HCT116 (cell line): ENCODE measurements at regions not wholly inside any gene's neighbourhood (a gene's known extent, or its start where the extent isn't known, plus 50 kb on each side); places are given as distances from the start of the nearest gene placed in this dataset.

Source experiments
- ATAC-seq: fragments of 200-7000 bp; cut with Tn5 transposase; 2 replicates; pipeline ENCODE4 v1.9.1; 2020; ENCODE audit warnings: mild to moderate bottlenecking, moderate library complexity
- BruUV-seq: library from RNA; stranded (reverse); fragments of 400-500 nt; replicated peaks from 2 replicates; lab custom pipeline; 2021; lab: Mats Ljungman, UMichigan
- CTCF ChIA-PET: fragments of 300-600 bp; sonication (Branson Sonifier 250); formaldehyde crosslinking; loops from one replicate; lab custom pipeline; 2021; ENCODE audit warnings: antibody characterized with exemption; lab: Charles Lee
- POLR2A ChIA-PET: fragments of 300-600, 350-600 bp; sonication (Branson Sonifier 250); formaldehyde crosslinking; loops from one replicate; lab custom pipeline; 2021; ENCODE audit warnings: antibody characterized with exemption; lab: Charles Lee
- RAD21 ChIA-PET, 2 experiments: fragments of 300-600 bp; sonication (Branson Sonifier 250); formaldehyde crosslinking; loops; one replicate each; lab custom pipeline; 2023; ENCODE audit warnings: low total read pairs in 2 of 2; ENCODE audit not compliant: uncharacterized antibody in 2 of 2, unreplicated experiment in 2 of 2, low non-redundant PET in 1 of 2; lab: Charles Lee
- DNase-seq: peaks from one replicate; pipeline ENCODE4 v3.0.0-alpha.2; 2010; ENCODE audit warnings: low read depth, low spot score
- H2AFZ ChIP-seq: fragments of 200-600 bp; shearing (Covaris generic), sonication (generic); 2 replicates; pipeline ENCODE4 v1.6.1; 2017; ENCODE audit warnings: low read depth, mixed run types, mixed read lengths, antibody characterized with exemption, low read length; ENCODE audit not compliant: poor library complexity, severe bottlenecking
- H3K27ac ChIP-seq: 2 replicates; pipeline ENCODE4 v1.5.1; 2012; ENCODE audit warnings: low read depth, low read length
- H3K27me3 ChIP-seq: fragments of 200-600 bp; sonication (generic); 2 replicates; pipeline ENCODE4 v1.6.1; 2016; ENCODE audit warnings: mixed run types, low read length, mixed read lengths; ENCODE audit not compliant: insufficient read depth
- H3K36me3 ChIP-seq, 2 experiments: fragments of 200-500 bp in 1 of 2; fragments of 200-600 bp in 1 of 2; sonication (Bioruptor generic) in 1 of 2; sonication (generic) in 1 of 2; 2 replicates each; pipeline versions ENCODE4 v1.5.1 to v1.6.1; 2014 to 2016; ENCODE audit warnings: low read length in 2 of 2, inconsistent platforms in 1 of 2, mixed read lengths in 1 of 2, mixed run types in 1 of 2; ENCODE audit not compliant: insufficient read depth in 2 of 2, control insufficient read depth in 1 of 2
- H3K4me1 ChIP-seq, 2 experiments: fragments of 200-600 bp in 1 of 2; sonication (generic) in 1 of 2; 2 replicates each; pipeline versions ENCODE4 v1.5.1 to v1.6.1; 2012 to 2017; ENCODE audit warnings: low read length in 2 of 2, inconsistent platforms in 1 of 2, mild to moderate bottlenecking in 1 of 2, mixed read lengths in 1 of 2, mixed run types in 1 of 2, moderate library complexity in 1 of 2; ENCODE audit not compliant: insufficient read depth in 2 of 2, control insufficient read depth in 1 of 2
- H3K4me2 ChIP-seq: fragments of 200-600 bp; sonication (generic); 2 replicates; pipeline ENCODE4 v1.6.1; 2017; ENCODE audit warnings: mixed run types, low read length, mixed read lengths
- H3K4me3 ChIP-seq, 2 experiments: fragments of 200-600 bp in 1 of 2; sonication (generic) in 1 of 2; replicated peaks in 1 of 2; 2 replicates each; pipeline ENCODE4 v1.5.1; 2011 to 2016; ENCODE audit warnings: low read length in 2 of 2, control low read depth in 1 of 2, low read depth in 1 of 2, mild to moderate bottlenecking in 1 of 2, mixed read lengths in 1 of 2, mixed run types in 1 of 2
- H3K79me2 ChIP-seq: fragments of 200-600 bp; sonication (generic); 2 replicates; pipeline ENCODE4 v1.6.1; 2017; ENCODE audit warnings: mild to moderate bottlenecking, mixed run types, low read length, moderate library complexity, mixed read lengths; ENCODE audit not compliant: insufficient read depth
- H3K9ac ChIP-seq: fragments of 200-600 bp; sonication (generic); 2 replicates; pipeline ENCODE4 v1.6.1; 2016; ENCODE audit warnings: low read length, mixed read lengths
- H3K9me2 ChIP-seq: fragments of 200-600 bp; sonication (generic), shearing (Covaris generic); 2 replicates; pipeline ENCODE4 v1.6.1; 2017; ENCODE audit warnings: mixed run types, mild to moderate bottlenecking, moderate library complexity; ENCODE audit not compliant: insufficient read depth
- H3K9me3 ChIP-seq, 2 experiments: fragments of 200-500 bp in 1 of 2; fragments of 200-600 bp in 1 of 2; sonication (Bioruptor generic) in 1 of 2; sonication (generic) in 1 of 2; 2 replicates each; pipeline ENCODE4 v1.6.1; 2014 to 2017; ENCODE audit warnings: low read length in 2 of 2, mixed read lengths in 2 of 2, inconsistent platforms in 1 of 2, low read depth in 1 of 2, mild to moderate bottlenecking in 1 of 2, mixed run types in 1 of 2, moderate library complexity in 1 of 2; ENCODE audit not compliant: control insufficient read depth in 1 of 2, insufficient read depth in 1 of 2
- H4K20me1 ChIP-seq: fragments of 200-600 bp; sonication (generic), shearing (Covaris generic); 2 replicates; pipeline ENCODE4 v1.6.1; 2017; ENCODE audit warnings: mixed run types, mild to moderate bottlenecking, moderate library complexity; ENCODE audit not compliant: insufficient read depth
- CBX3 ChIP-seq: IDR thresholded peaks from 2 replicates; pipeline ENCODE4 v1.6.1; 2012; ENCODE audit warnings: low read depth
- ELF1 ChIP-seq: IDR thresholded peaks from 2 replicates; pipeline ENCODE4 v1.6.1; 2012; ENCODE audit warnings: low read depth, borderline replicate concordance
- EZH2phosphoT487 ChIP-seq: fragments of 200-600 bp; IDR thresholded peaks from 2 replicates; pipeline ENCODE4 v1.6.1; 2018; ENCODE audit warnings: antibody characterized with exemption, borderline replicate concordance
- JUND ChIP-seq: IDR thresholded peaks from 2 replicates; pipeline ENCODE4 v1.6.1; 2012
- POLR2A ChIP-seq: IDR thresholded peaks from 2 replicates; pipeline ENCODE4 v1.7.0; 2011; ENCODE audit warnings: borderline replicate concordance; ENCODE audit not compliant: insufficient read depth, insufficient read length; ENCODE audit errors: extremely low read depth
- POLR2AphosphoS5 ChIP-seq: IDR thresholded peaks from 2 replicates; pipeline ENCODE4 v1.6.1; 2011; ENCODE audit warnings: mild to moderate bottlenecking, low read depth, low read length, moderate library complexity
- RAD21 ChIP-seq: IDR thresholded peaks from 2 replicates; pipeline ENCODE4 v1.6.1; 2012; ENCODE audit warnings: low read depth, mild to moderate bottlenecking
- ZNF274 ChIP-seq: fragments of 200-500 bp; sonication (Bioruptor generic); IDR thresholded peaks from 2 replicates; pipeline ENCODE4 v1.6.1; 2014; ENCODE audit warnings: mild to moderate bottlenecking, low read depth, low read length, inconsistent platforms
- intact Hi-C: fragments of 100-400 bp; cut with micrococcal nuclease; formaldehyde crosslinking; loops from 2 replicates; pipeline ENCODE4 v1.10.0; 2022
- TF ChIP-seq, protein P1 (sequence below): IDR thresholded peaks from 2 replicates; pipeline ENCODE4 v1.6.1; 2012; ENCODE audit warnings: low read depth

DNA sequence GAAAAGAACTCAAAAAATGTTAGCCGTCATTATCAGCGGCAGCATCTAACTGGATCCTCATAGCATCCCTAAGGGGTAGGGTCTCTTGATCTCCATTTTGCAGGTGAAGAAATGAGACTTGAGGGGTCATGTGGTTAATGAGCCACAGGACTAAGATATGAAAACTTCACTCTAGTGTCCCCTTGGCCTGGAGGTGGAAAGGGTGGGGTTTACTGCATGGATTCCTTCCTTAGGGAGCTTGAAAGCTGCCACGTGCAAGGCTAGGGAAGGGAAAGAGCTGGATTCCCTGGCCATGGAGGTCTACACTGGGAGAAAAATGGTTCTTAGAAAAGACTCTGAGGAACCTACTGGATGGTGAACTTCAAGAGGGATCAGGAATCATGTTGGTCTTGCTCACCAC, 107.9 kb downstream of the SPRY4 start:
- no peaks in the 10 kb centered on the region for H3K36me3 ChIP-seq
- H3K79me2 ChIP-seq, result no peaks in the 10 kb centered on the region
- ATAC-seq, result no peak
- intact Hi-C loops, result no loop called here
- no peak overlapping the region for H3K4me2 ChIP-seq
- H4K20me1 ChIP-seq, result no peaks in the 10 kb centered on the region
- POLR2A ChIA-PET, result no interaction called here
- no TSS peak for BruUV-seq
- no peak overlapping the region for H2AFZ ChIP-seq
- no peak overlapping the region for H3K9ac ChIP-seq
- peaks cover under 1% of the 10 kb centered on the region; the same call in 1 of the 2 replicates for H3K27me3 ChIP-seq
- peaks cover 15 to 24% of the 10 kb centered on the region in 2 experiments for H3K4me1 ChIP-seq
- CTCF ChIA-PET, result no interaction called here
- no peaks in the 10 kb centered on the region for H3K9me2 ChIP-seq
- no peaks in the 10 kb centered on the region for H3K9me3 ChIP-seq
- H3K4me3 ChIP-seq, result no peak overlapping the region
- DNase-seq, result no peak
- TF ChIP-seq ZNF274 (no peak), POLR2AphosphoS5 (no peak), CBX3 (no peak), POLR2A (no peak), JUND (no peak), RAD21 (no peak), EZH2phosphoT487 (no peak), ELF1 (no peak)
- TF ChIP-seq, protein P1, sequence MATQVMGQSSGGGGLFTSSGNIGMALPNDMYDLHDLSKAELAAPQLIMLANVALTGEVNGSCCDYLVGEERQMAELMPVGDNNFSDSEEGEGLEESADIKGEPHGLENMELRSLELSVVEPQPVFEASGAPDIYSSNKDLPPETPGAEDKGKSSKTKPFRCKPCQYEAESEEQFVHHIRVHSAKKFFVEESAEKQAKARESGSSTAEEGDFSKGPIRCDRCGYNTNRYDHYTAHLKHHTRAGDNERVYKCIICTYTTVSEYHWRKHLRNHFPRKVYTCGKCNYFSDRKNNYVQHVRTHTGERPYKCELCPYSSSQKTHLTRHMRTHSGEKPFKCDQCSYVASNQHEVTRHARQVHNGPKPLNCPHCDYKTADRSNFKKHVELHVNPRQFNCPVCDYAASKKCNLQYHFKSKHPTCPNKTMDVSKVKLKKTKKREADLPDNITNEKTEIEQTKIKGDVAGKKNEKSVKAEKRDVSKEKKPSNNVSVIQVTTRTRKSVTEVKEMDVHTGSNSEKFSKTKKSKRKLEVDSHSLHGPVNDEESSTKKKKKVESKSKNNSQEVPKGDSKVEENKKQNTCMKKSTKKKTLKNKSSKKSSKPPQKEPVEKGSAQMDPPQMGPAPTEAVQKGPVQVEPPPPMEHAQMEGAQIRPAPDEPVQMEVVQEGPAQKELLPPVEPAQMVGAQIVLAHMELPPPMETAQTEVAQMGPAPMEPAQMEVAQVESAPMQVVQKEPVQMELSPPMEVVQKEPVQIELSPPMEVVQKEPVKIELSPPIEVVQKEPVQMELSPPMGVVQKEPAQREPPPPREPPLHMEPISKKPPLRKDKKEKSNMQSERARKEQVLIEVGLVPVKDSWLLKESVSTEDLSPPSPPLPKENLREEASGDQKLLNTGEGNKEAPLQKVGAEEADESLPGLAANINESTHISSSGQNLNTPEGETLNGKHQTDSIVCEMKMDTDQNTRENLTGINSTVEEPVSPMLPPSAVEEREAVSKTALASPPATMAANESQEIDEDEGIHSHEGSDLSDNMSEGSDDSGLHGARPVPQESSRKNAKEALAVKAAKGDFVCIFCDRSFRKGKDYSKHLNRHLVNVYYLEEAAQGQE, result no peak
- no peak overlapping the region for H3K27ac ChIP-seq
- RAD21 ChIA-PET, result no interaction called here
